ENCODE measurements at regions not wholly inside any gene's neighbourhood (a gene's known extent, or its start where the extent isn't known, plus 50 kb on each side); places are given as distances from the start of the nearest gene placed in this dataset.
A peak's percentile ranks its signal among the peaks of the same experiment; 100 is the strongest.

DNA sequence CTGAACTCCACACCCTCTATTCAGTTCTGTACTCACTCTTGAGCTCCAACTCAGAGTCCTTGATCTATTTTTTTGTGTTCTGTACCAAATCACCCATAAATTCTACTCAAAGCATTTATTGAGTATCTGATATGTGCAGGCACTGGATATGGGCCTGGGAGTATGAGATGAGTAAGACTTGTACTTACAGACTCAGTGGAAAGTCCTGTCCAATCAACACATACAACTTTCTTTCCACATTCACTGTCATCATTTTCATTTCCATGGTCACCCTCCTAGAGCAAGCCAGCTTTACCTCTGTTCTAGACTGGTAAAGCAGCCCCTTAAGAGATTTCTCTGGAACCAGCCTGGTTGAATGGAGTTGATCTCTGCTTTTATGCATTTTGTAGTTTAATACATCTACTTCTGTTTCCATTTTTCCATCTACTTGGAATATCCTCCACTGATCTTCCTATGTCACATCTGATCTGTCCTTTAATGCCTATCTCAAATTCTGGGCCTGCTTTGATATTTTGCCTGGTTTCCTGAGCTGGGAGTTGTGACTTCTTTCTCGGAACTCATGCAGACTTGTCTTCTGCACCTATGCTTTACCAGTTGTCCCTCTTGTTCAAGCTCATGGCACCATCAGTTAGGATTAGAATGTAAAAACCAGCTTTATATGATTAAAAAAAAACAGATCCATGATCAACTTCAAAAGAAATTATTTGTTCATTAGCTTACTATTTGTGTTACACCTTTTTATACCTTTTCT is 96.9 kb upstream of the GLS start:
- intact Hi-C loops (cut with DNase I): loop anchor here in 1 of 3 donors (10.0 kb wide), 1 partner anchor 241 kb away; no protein-coding TSS in a partner anchor
- 94 to 97% methylated on average over 1 of the region's 1 CpG for WGBS, 2 donors
- no peak for FAIRE-seq

GRCh38 chr2:190785334-190785733 is 95.3 kb upstream of the GLS start:
- TF ChIP-seq, protein P1, sequence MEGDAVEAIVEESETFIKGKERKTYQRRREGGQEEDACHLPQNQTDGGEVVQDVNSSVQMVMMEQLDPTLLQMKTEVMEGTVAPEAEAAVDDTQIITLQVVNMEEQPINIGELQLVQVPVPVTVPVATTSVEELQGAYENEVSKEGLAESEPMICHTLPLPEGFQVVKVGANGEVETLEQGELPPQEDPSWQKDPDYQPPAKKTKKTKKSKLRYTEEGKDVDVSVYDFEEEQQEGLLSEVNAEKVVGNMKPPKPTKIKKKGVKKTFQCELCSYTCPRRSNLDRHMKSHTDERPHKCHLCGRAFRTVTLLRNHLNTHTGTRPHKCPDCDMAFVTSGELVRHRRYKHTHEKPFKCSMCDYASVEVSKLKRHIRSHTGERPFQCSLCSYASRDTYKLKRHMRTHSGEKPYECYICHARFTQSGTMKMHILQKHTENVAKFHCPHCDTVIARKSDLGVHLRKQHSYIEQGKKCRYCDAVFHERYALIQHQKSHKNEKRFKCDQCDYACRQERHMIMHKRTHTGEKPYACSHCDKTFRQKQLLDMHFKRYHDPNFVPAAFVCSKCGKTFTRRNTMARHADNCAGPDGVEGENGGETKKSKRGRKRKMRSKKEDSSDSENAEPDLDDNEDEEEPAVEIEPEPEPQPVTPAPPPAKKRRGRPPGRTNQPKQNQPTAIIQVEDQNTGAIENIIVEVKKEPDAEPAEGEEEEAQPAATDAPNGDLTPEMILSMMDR (IDR thresholded peaks at IDR 0.05): no peak
- Histone ChIP-seq H3K9me3 (no peaks in the 10 kb centered on the region), H3K27ac (peak overlapping the region in 1 of 4 donors; percentile 25), H3K4me3 (no peak overlapping the region), H3K36me3 (no peaks in the 10 kb centered on the region), H3K27me3 (no peaks in the 10 kb centered on the region), H3K4me1 (peaks cover 0 to 15% (median 7%) of the 10 kb centered on the region in 3 donors)
- ATAC-seq (no peak), DNase-seq (no peak), FAIRE-seq (no peak)
- intact Hi-C loops (cut with DNase I): loop anchor here in 1 of 3 donors (10.0 kb wide), 1 partner anchor 239 kb away; no protein-coding TSS in a partner anchor
- WGBS, 2 donors: 96 to 100% methylated on average over 2 of the region's 2 CpGs

More for the DNA sequence above, 96.9 kb upstream of the GLS start:
- H3K27ac ChIP-seq: no peak overlapping the region
- H3K36me3 ChIP-seq: no peaks in the 10 kb centered on the region
- DNase-seq (no peak), ATAC-seq (no peak)
- no peaks in the 10 kb centered on the region for H3K27me3 ChIP-seq
- H3K4me3 ChIP-seq: no peak overlapping the region
- peaks cover 0 to 15% (median 7%) of the 10 kb centered on the region in 3 donors for H3K4me1 ChIP-seq
- H3K9me3 ChIP-seq: no peaks in the 10 kb centered on the region
- TF ChIP-seq, protein P1 (IDR thresholded peaks at IDR 0.05): no peak

GRCh38 chr2:190786404-190787166 is 94.0 kb upstream of the GLS start:
- WGBS, 2 donors: 11 to 12% methylated on average over 4 of the region's 4 CpGs
- intact Hi-C loops (cut with DNase I): loop anchor here in 1 of 3 donors (10.0 kb wide), 1 partner anchor 238 kb away; no protein-coding TSS in a partner anchor
- Histone ChIP-seq H3K4me3 (no peak overlapping the region), H3K36me3 (no peaks in the 10 kb centered on the region), H3K4me1 (peaks cover 0 to 17% (median 12%) of the 10 kb centered on the region in 3 donors), H3K27me3 (no peaks in the 10 kb centered on the region), H3K9me3 (no peaks in the 10 kb centered on the region), H3K27ac (peak overlapping the region in 2 of 4 donors; percentile 25 to 52)
- TF ChIP-seq, protein P1 (IDR thresholded peaks at IDR 0.05): no peak
- ATAC-seq (peak; percentile 52 to 69 (median 68)), FAIRE-seq (no peak), DNase-seq (peak in 3 of 6 donors; percentile 13 to 39 (median 22))

DNA sequence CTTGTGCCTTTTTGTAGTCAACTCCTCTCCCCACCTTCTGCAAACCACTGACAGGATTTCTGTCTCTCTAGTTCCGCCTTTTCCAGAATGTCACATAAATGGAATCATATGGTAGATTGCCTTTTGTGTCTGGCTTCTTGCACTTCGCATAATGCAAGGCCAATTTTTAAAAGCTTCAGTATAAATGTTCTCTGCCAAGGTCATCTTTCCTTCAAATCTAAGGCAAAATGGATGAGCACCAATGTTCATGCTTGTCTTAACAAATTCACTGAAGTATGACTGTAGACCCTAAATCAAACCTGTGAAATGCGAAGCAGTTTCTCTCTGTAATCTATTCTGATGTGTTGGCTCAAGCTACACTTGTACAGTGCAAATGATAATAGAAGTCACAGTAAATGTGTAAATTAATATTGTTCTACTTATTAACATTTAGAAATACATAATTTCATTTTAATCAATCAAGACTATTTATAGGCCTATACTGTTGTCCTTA is 92.8 kb upstream of the GLS start:
- no peak for ATAC-seq

More for the DNA sequence above, 92.8 kb upstream of the GLS start:
- Histone ChIP-seq H3K36me3 (no peaks in the 10 kb centered on the region), H3K4me1 (peaks cover 0 to 18% (median 12%) of the 10 kb centered on the region in 3 donors), H3K27ac (peak overlapping the region in 1 of 4 donors; percentile 25), H3K9me3 (no peaks in the 10 kb centered on the region), H3K27me3 (no peaks in the 10 kb centered on the region), H3K4me3 (no peak overlapping the region)
- 63 to 72% methylated on average over 3 of the region's 3 CpGs for WGBS, 2 donors
- TF ChIP-seq, protein P1 (IDR thresholded peaks at IDR 0.05): no peak
- FAIRE-seq (no peak), DNase-seq (no peak)
- intact Hi-C loops (cut with DNase I): loop anchor here in 1 of 3 donors (10.0 kb wide), 1 partner anchor 237 kb away; no protein-coding TSS in a partner anchor

Measured in pancreas (tissue), 10 donors.